Keratinocyte (primary cell): ENCODE measurements at regions not wholly inside any gene's neighbourhood (a gene's known extent, or its start where the extent isn't known, plus 50 kb on each side); places are given as distances from the start of the nearest gene placed in this dataset.

Experiments used
- CTCF ChIP-seq, 3 experiments: IDR thresholded peaks in 1 of 3; conservative IDR thresholded peaks in 1 of 3; optimal IDR thresholded peaks in 1 of 3; 2 replicates in 2 of 3; 3 replicates in 1 of 3; pipeline versions ENCODE3 to v1.5.1; 2011; ENCODE audit warnings: low read length in 3 of 3, mild to moderate bottlenecking in 3 of 3, moderate library complexity in 2 of 3, control low read depth in 1 of 3, inconsistent platforms in 1 of 3; ENCODE audit not compliant: insufficient read depth in 2 of 3; ENCODE audit errors: extremely low read depth in 1 of 3
- EZH2 ChIP-seq: IDR thresholded peaks from one replicate; pipeline ENCODE4 v1.6.1; 2012; ENCODE audit warnings: inconsistent platforms, mild to moderate bottlenecking, low read length, moderate library complexity

- TF ChIP-seq CTCF (optimal IDR thresholded peaks at IDR 0.05 in 1 of 3, IDR thresholded peaks at IDR 0.05 in 1 of 3, conservative IDR thresholded peaks at IDR 0.05 in 1 of 3; ENCODE audit: extremely low read depth in 1 of 3, insufficient read depth in 2 of 3, low read length in 3 of 3) (no peak), EZH2 (no peak)
Measured at GRCh38 chr3:182276512-182276911, 516.8 kb upstream of the ATP11B start.
